ENCODE measurements at regions not wholly inside any gene's neighbourhood (a gene's known extent, or its start where the extent isn't known, plus 50 kb on each side); places are given as distances from the start of the nearest gene placed in this dataset.

GRCh38 chr16:82454152-82454551 lies 172.6 kb upstream of the CDH13 start:
- TF ChIP-seq POLR2A (IDR thresholded peaks at IDR 0.05): no peak
- TF ChIP-seq POLR2AphosphoS5 (IDR thresholded peaks at IDR 0.05): no peak
- no peak for TF ChIP-seq CTCF (IDR thresholded peaks at IDR 0.05)
- TF ChIP-seq EP300 (IDR thresholded peaks at IDR 0.05): no peak

Data from sigmoid colon (tissue), 4 donors.